WTC11 (cell line): ENCODE measurements at regions not wholly inside any gene's neighbourhood (a gene's known extent, or its start where the extent isn't known, plus 50 kb on each side); places are given as distances from the start of the nearest gene placed in this dataset.

Source experiments
- ATAC-seq: fragments of 200-7000 bp; cut with Tn5 transposase; 2 replicates; pipeline ENCODE4 v1.10.0; 2021; ENCODE audit warnings: mild to moderate bottlenecking, moderate library complexity
- CTCF ChIA-PET: fragments of 300-600 bp; sonication (Branson Sonifier 250); formaldehyde crosslinking; loops from one replicate; lab custom pipeline; 2021; ENCODE audit warnings: antibody characterized with exemption; lab: Charles Lee
- POLR2A ChIA-PET: fragments of 350-600 bp; sonication (Branson Sonifier 250); formaldehyde crosslinking; loops from one replicate; lab custom pipeline; 2021; ENCODE audit warnings: antibody characterized with exemption; lab: Charles Lee
- DNase-seq: peaks from one replicate; pipeline ENCODE4 v3.0.0; 2021; ENCODE audit warnings: low spot score
- H3K27ac Mint-ChIP-seq: 2 replicates; pipeline ENCODE4 v1.8.0; 2021; ENCODE audit warnings: mixed read lengths
- H3K27me3 Mint-ChIP-seq: 2 replicates; pipeline ENCODE4 v1.8.0; 2021; ENCODE audit warnings: low read depth, mild to moderate bottlenecking, moderate library complexity, mixed read lengths
- H3K36me3 Mint-ChIP-seq: 2 replicates; pipeline ENCODE4 v1.8.0; 2021; ENCODE audit warnings: mixed read lengths
- H3K4me1 Mint-ChIP-seq: 2 replicates; pipeline ENCODE4 v1.8.0; 2022; ENCODE audit warnings: mixed read lengths
- H3K4me3 Mint-ChIP-seq: 2 replicates; pipeline ENCODE4 v1.8.0; 2021; ENCODE audit warnings: mild to moderate bottlenecking, moderate library complexity, mixed read lengths
- H3K9me3 Mint-ChIP-seq: 2 replicates; pipeline ENCODE4 v1.8.0; 2021; ENCODE audit warnings: mixed read lengths
- AFF4 ChIP-seq: sonication (generic); formaldehyde crosslinking; IDR thresholded peaks from 2 replicates; pipeline ENCODE4 v1.8.1; 2023; ENCODE audit warnings: mild to moderate bottlenecking, missing genetic modification reagents, borderline replicate concordance
- ATF3 ChIP-seq: sonication (generic); formaldehyde crosslinking; conservative IDR thresholded peaks from 2 replicates; pipeline ENCODE4 v1.8.1; 2022; ENCODE audit warnings: mild to moderate bottlenecking, missing genetic modification reagents
- E2F5 ChIP-seq: sonication (generic); formaldehyde crosslinking; IDR thresholded peaks from 2 replicates; pipeline ENCODE4 v1.8.1; 2022; ENCODE audit warnings: mild to moderate bottlenecking, moderate library complexity, missing genetic modification reagents
- EMX1 ChIP-seq: fragments of 250-450 bp; sonication (Bioruptor Pico); IDR thresholded peaks from 2 replicates; pipeline ENCODE4 v1.8.0; 2021; ENCODE audit warnings: mild to moderate bottlenecking
- ETV6 ChIP-seq: sonication (generic); formaldehyde crosslinking; IDR thresholded peaks from 2 replicates; pipeline ENCODE4 v1.8.1; 2022; ENCODE audit warnings: mild to moderate bottlenecking, missing genetic modification reagents
- FOXJ3 ChIP-seq: sonication (generic); formaldehyde crosslinking; IDR thresholded peaks from 2 replicates; pipeline ENCODE4 v1.9.0; 2021; ENCODE audit warnings: missing genetic modification reagents, mild to moderate bottlenecking, borderline replicate concordance
- FOXP1 ChIP-seq: sonication (generic); formaldehyde crosslinking; IDR thresholded peaks from 2 replicates; pipeline ENCODE4 v1.8.0; 2022; ENCODE audit warnings: missing genetic modification reagents, mild to moderate bottlenecking, moderate library complexity, borderline replicate concordance
- KAT7 ChIP-seq: sonication (generic); formaldehyde crosslinking; IDR thresholded peaks from 2 replicates; pipeline ENCODE4 v1.8.1; 2023; ENCODE audit warnings: missing genetic modification reagents, mild to moderate bottlenecking, borderline replicate concordance
- NFYB ChIP-seq: sonication (generic); formaldehyde crosslinking; conservative IDR thresholded peaks from 2 replicates; pipeline ENCODE4 v1.8.0; 2022; ENCODE audit warnings: low read depth, missing genetic modification reagents
- NR1H2 ChIP-seq: sonication (generic); formaldehyde crosslinking; IDR thresholded peaks from 2 replicates; pipeline ENCODE4 v1.9.0; 2021; ENCODE audit warnings: mild to moderate bottlenecking, moderate library complexity, missing genetic modification reagents
- NR2C2 ChIP-seq: sonication (generic); formaldehyde crosslinking; IDR thresholded peaks from 2 replicates; pipeline ENCODE4 v1.8.0; 2022; ENCODE audit warnings: mild to moderate bottlenecking, missing genetic modification reagents
- OVOL2 ChIP-seq: fragments of 250-450 bp; sonication (Bioruptor Pico); IDR thresholded peaks from 2 replicates; pipeline ENCODE4 v1.9.0; 2021; ENCODE audit warnings: mild to moderate bottlenecking, borderline replicate concordance
- PRRX2 ChIP-seq: fragments of 250-450 bp; sonication (Bioruptor Pico); IDR thresholded peaks from 2 replicates; pipeline ENCODE4 v1.8.0; 2021; ENCODE audit warnings: mild to moderate bottlenecking
- RELA ChIP-seq: sonication (generic); formaldehyde crosslinking; IDR thresholded peaks from 2 replicates; pipeline ENCODE4 v1.8.1; 2022; ENCODE audit warnings: missing genetic modification reagents, mild to moderate bottlenecking, borderline replicate concordance
- SMAD3 ChIP-seq: sonication (generic); formaldehyde crosslinking; IDR thresholded peaks from 2 replicates; pipeline ENCODE4 v1.8.0; 2022; ENCODE audit warnings: missing genetic modification reagents, mild to moderate bottlenecking, borderline replicate concordance
- SMAD4 ChIP-seq: sonication (generic); formaldehyde crosslinking; IDR thresholded peaks from 2 replicates; pipeline ENCODE4 v1.8.0; 2022; ENCODE audit warnings: mild to moderate bottlenecking, missing genetic modification reagents
- STAT6 ChIP-seq: sonication (generic); formaldehyde crosslinking; conservative IDR thresholded peaks from 2 replicates; pipeline ENCODE4 v1.8.1; 2023; ENCODE audit warnings: mild to moderate bottlenecking, low read depth, missing genetic modification reagents, moderate library complexity
- ZBTB21 ChIP-seq: sonication (generic); formaldehyde crosslinking; IDR thresholded peaks from 2 replicates; pipeline ENCODE4 v1.8.1; 2023; ENCODE audit warnings: mild to moderate bottlenecking, missing genetic modification reagents, borderline replicate concordance
- ZNF121 ChIP-seq: sonication (generic); formaldehyde crosslinking; IDR thresholded peaks from 2 replicates; pipeline ENCODE4 v1.8.0; 2023; ENCODE audit warnings: missing genetic modification reagents
- ZNF219 ChIP-seq: sonication (generic); formaldehyde crosslinking; IDR thresholded peaks from 2 replicates; pipeline ENCODE4 v1.8.0; 2023; ENCODE audit warnings: missing genetic modification reagents, mild to moderate bottlenecking, borderline replicate concordance
- ZNF232 ChIP-seq: sonication (generic); formaldehyde crosslinking; IDR thresholded peaks from 2 replicates; pipeline ENCODE4 v1.8.0; 2022; ENCODE audit warnings: mild to moderate bottlenecking, missing genetic modification reagents
- ZNF423 ChIP-seq: fragments of 250-450 bp; sonication (Bioruptor Pico); IDR thresholded peaks from 2 replicates; pipeline ENCODE4 v2.1.2; 2022; ENCODE audit warnings: mild to moderate bottlenecking, moderate library complexity
- ZNF671 ChIP-seq: fragments of 250-450 bp; sonication (Bioruptor Pico); IDR thresholded peaks from 2 replicates; pipeline ENCODE4 v1.8.0; 2021; ENCODE audit warnings: mild to moderate bottlenecking

- Mint-ChIP-seq H3K36me3 (peaks cover 8% of the 10 kb centered on the region), H3K27me3 (no peaks in the 10 kb centered on the region), H3K9me3 (peaks cover 9% of the 10 kb centered on the region), H3K4me1 (peaks cover 30% of the 10 kb centered on the region), H3K27ac (no peak overlapping the region), H3K4me3 (no peak overlapping the region)
- POLR2A ChIA-PET: no interaction called here
- CTCF ChIA-PET: no interaction called here
- TF ChIP-seq ZNF232 (CRISPR knock-in tag): no peak
- ATAC-seq (no peak), DNase-seq (no peak)
These were observed 134.9 kb upstream of the ADRA1D start for GRCh38 chr20:4383961-4384360.

GRCh38 chr20:4375881-4376280, 126.8 kb upstream of the ADRA1D start:
- Mint-ChIP-seq H3K27me3 (no peaks in the 10 kb centered on the region), H3K4me3 (no peak overlapping the region), H3K4me1 (0 out of 2 replicates have a peak, but pooled peaks cover 3% of the 10 kb centered on the region), H3K27ac (no peak overlapping the region), H3K9me3 (no peaks in the 10 kb centered on the region), H3K36me3 (no peaks in the 10 kb centered on the region)
- TF ChIP-seq ZNF423 (CRISPR knock-in tag): no peak
- TF ChIP-seq ATF3 (CRISPR knock-in tag): no peak
- no peak for TF ChIP-seq FOXJ3 (CRISPR knock-in tag)
- TF ChIP-seq NR1H2 (CRISPR knock-in tag): no peak
- TF ChIP-seq ZNF671: no peak
- TF ChIP-seq PRRX2 (CRISPR knock-in tag): no peak
- no peak for TF ChIP-seq EMX1 (CRISPR knock-in tag)
- no peak for TF ChIP-seq OVOL2 (CRISPR knock-in tag)
- no peak for TF ChIP-seq ZBTB21 (CRISPR knock-in tag)
- TF ChIP-seq NR2C2: no peak
- TF ChIP-seq E2F5 (CRISPR knock-in tag): no peak
- ChIA-PET CTCF (no interaction called here), POLR2A (no interaction called here)
- no peak for ATAC-seq
- DNase-seq: no peak

GRCh38 chr20:4373454-4373853, 124.4 kb upstream of the ADRA1D start:
- no peak for ATAC-seq
- no peak for TF ChIP-seq PRRX2 (CRISPR knock-in tag)
- POLR2A ChIA-PET: no interaction called here
- H3K36me3 Mint-ChIP-seq: no peaks in the 10 kb centered on the region
- no peaks in the 10 kb centered on the region for H3K27me3 Mint-ChIP-seq
- H3K9me3 Mint-ChIP-seq: peaks cover 8% of the 10 kb centered on the region
- DNase-seq: no peak
- no peak overlapping the region for H3K27ac Mint-ChIP-seq
- H3K4me1 Mint-ChIP-seq: no peaks in the 10 kb centered on the region
- CTCF ChIA-PET: no interaction called here
- H3K4me3 Mint-ChIP-seq: no peak overlapping the region

GRCh38 chr20:4371623-4372251, 122.7 kb upstream of the ADRA1D start:
- Mint-ChIP-seq H3K27ac (no peak overlapping the region), H3K27me3 (no peaks in the 10 kb centered on the region; the same call in 1 of the 2 replicates), H3K4me3 (no peak overlapping the region), H3K9me3 (peaks cover 8% of the 10 kb centered on the region), H3K4me1 (no peaks in the 10 kb centered on the region), H3K36me3 (no peaks in the 10 kb centered on the region)
- ATAC-seq (no peak), DNase-seq (no peak)
- POLR2A ChIA-PET: no interaction called here
- CTCF ChIA-PET: no interaction called here
- TF ChIP-seq FOXP1 (CRISPR knock-in tag) (no peak), EMX1 (CRISPR knock-in tag) (no peak), ZNF219 (CRISPR knock-in tag) (no peak), RELA (CRISPR knock-in tag) (no peak), AFF4 (no peak), ZNF121 (CRISPR knock-in tag) (no peak), SMAD4 (no peak), ATF3 (CRISPR knock-in tag) (no peak), ETV6 (no peak), KAT7 (CRISPR knock-in tag) (no peak), NFYB (no peak), SMAD3 (CRISPR knock-in tag) (no peak), OVOL2 (CRISPR knock-in tag) (no peak), STAT6 (CRISPR knock-in tag) (no peak)
